Mesenchymal stem cell (in vitro differentiated cells and primary cell): ENCODE measurements at regions not wholly inside any gene's neighbourhood (a gene's known extent, or its start where the extent isn't known, plus 50 kb on each side); places are given as distances from the start of the nearest gene placed in this dataset.

Experiments used
- DNase-seq: peaks from one replicate; pipeline ENCODE4 v3.0.0-alpha.2; 2013
- H2AFZ ChIP-seq: one replicate; pipeline ENCODE4 v1.6.1; 2013; ENCODE audit warnings: low read depth, mild to moderate bottlenecking, control low read depth, inconsistent platforms, low read length, moderate library complexity
- H2AK5ac ChIP-seq: 2 replicates; pipeline ENCODE4 v1.6.1; 2013; ENCODE audit warnings: low read length, moderate library complexity, mild to moderate bottlenecking, inconsistent platforms; ENCODE audit not compliant: severe bottlenecking
- H2BK120ac ChIP-seq: one replicate; pipeline ENCODE4 v1.6.1; 2013; ENCODE audit warnings: low read depth, mild to moderate bottlenecking, inconsistent platforms, low read length, moderate library complexity
- H2BK12ac ChIP-seq, 2 experiments: one replicate each; pipeline ENCODE4 v1.6.1; 2013; ENCODE audit warnings: inconsistent platforms in 2 of 2, low read length in 2 of 2, mild to moderate bottlenecking in 2 of 2, moderate library complexity in 2 of 2, control low read depth in 1 of 2
- H2BK15ac ChIP-seq: one replicate; pipeline ENCODE4 v1.6.1; 2013; ENCODE audit warnings: mild to moderate bottlenecking, low read depth, inconsistent platforms; ENCODE audit not compliant: poor library complexity, severe bottlenecking
- H2BK5ac ChIP-seq: 2 replicates; pipeline ENCODE4 v1.6.1; 2013; ENCODE audit warnings: low read depth, mild to moderate bottlenecking, low read length, control low read depth, inconsistent platforms; ENCODE audit not compliant: poor library complexity, severe bottlenecking
- H3K14ac ChIP-seq, 2 experiments: one replicate each; pipeline ENCODE4 v1.6.1; 2013; ENCODE audit warnings: inconsistent platforms in 2 of 2, low read length in 2 of 2, control low read depth in 1 of 2, mild to moderate bottlenecking in 1 of 2, moderate library complexity in 1 of 2
- H3K18ac ChIP-seq, 2 experiments: one replicate each; pipeline ENCODE4 v1.6.1; 2013; ENCODE audit warnings: inconsistent platforms in 2 of 2, low read length in 2 of 2, control low read depth in 1 of 2, low read depth in 1 of 2, mild to moderate bottlenecking in 1 of 2
- H3K23ac ChIP-seq, 2 experiments: one replicate each; pipeline ENCODE4 v1.6.1; 2013; ENCODE audit warnings: inconsistent platforms in 2 of 2, low read length in 2 of 2, mild to moderate bottlenecking in 2 of 2, moderate library complexity in 2 of 2, control low read depth in 1 of 2
- H3K27ac ChIP-seq: 2 replicates; pipeline ENCODE4 v1.5.1; 2013; ENCODE audit warnings: mild to moderate bottlenecking, moderate library complexity, low read length, control low read depth, inconsistent platforms; ENCODE audit not compliant: poor library complexity, severe bottlenecking
- H3K27me3 ChIP-seq, 2 experiments: 2 replicates each; pipeline versions ENCODE4 v1.6.1 to v1.7.0; 2013; ENCODE audit warnings: low read length in 2 of 2, mild to moderate bottlenecking in 2 of 2, moderate library complexity in 2 of 2, control low read depth in 1 of 2, inconsistent platforms in 1 of 2; ENCODE audit not compliant: control insufficient read depth in 1 of 2, insufficient read depth in 1 of 2
- H3K36me3 ChIP-seq, 2 experiments: 2 replicates each; pipeline versions ENCODE4 v1.6.1 to v1.7.0; 2013; ENCODE audit warnings: low read length in 2 of 2, control low read depth in 1 of 2, inconsistent platforms in 1 of 2, low read depth in 1 of 2, mild to moderate bottlenecking in 1 of 2; ENCODE audit not compliant: insufficient read depth in 2 of 2, control insufficient read depth in 1 of 2
- H3K4ac ChIP-seq, 2 experiments: one replicate each; pipeline ENCODE4 v1.6.1; 2013; ENCODE audit warnings: inconsistent platforms in 2 of 2, low read length in 2 of 2, mild to moderate bottlenecking in 2 of 2, moderate library complexity in 2 of 2, control low read depth in 1 of 2, low read depth in 1 of 2
- H3K4me1 ChIP-seq: 2 replicates; pipeline ENCODE4 v1.6.1; 2013; ENCODE audit warnings: low read depth, low read length, control low read depth; ENCODE audit not compliant: control insufficient read depth, insufficient read depth
- H3K4me2 ChIP-seq: 2 replicates; pipeline ENCODE4 v1.6.1; 2013; ENCODE audit warnings: low read length, mild to moderate bottlenecking, inconsistent platforms; ENCODE audit not compliant: poor library complexity, severe bottlenecking
- H3K4me3 ChIP-seq, 2 experiments: 2 replicates each; pipeline versions ENCODE4 v1.5.1 to v1.7.0; 2013; ENCODE audit warnings: low read length in 2 of 2, mild to moderate bottlenecking in 2 of 2, control low read depth in 1 of 2, low read depth in 1 of 2; ENCODE audit not compliant: insufficient read depth in 1 of 2
- H3K79me1 ChIP-seq: replicated peaks from 2 replicates; pipeline ENCODE4 v1.6.1; 2013; ENCODE audit warnings: mild to moderate bottlenecking, control low read depth, low read length, inconsistent platforms; ENCODE audit not compliant: poor library complexity, severe bottlenecking
- H3K9ac ChIP-seq: 2 replicates; pipeline ENCODE4 v1.7.0; 2013; ENCODE audit warnings: mild to moderate bottlenecking, low read length, moderate library complexity
- H3K9me3 ChIP-seq: 2 replicates; pipeline ENCODE4 v1.7.0; 2013; ENCODE audit warnings: mild to moderate bottlenecking, low read length; ENCODE audit not compliant: control insufficient read depth
- H4K8ac ChIP-seq: one replicate; pipeline ENCODE4 v1.6.1; 2013; ENCODE audit warnings: inconsistent platforms, mild to moderate bottlenecking, low read length, moderate library complexity
- H4K91ac ChIP-seq: one replicate; pipeline ENCODE4 v1.6.1; 2013; ENCODE audit warnings: mild to moderate bottlenecking, low read length, inconsistent platforms
- WGBS: methylation state at CpG from one replicate; pipeline ENCODE4 v1.1.7; 2013; ENCODE audit warnings: mixed read lengths; 5-methylcytosine and 5-hydroxymethylcytosine counted together

DNA sequence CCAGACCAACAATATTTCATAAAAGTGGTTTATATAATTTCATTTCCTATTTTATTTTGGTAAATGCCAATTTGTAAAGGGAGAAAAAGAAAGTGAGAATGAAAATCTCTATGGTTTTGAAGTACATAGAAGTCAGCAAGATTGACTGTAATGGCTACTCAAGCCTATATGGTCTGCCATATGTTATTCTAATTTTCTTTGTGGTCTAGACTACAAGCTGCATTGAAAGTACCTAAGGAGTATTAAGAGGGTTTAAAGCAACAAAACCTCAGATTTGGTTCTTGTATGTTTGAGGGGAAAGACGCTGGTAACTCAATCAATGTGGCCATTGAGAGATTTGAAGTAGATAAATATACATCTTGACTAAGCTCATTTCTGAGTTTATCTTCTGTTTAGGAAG, 193.5 kb upstream of the EYA4 start:
- Histone ChIP-seq H3K4me1 (no peaks in the 10 kb centered on the region), H3K4ac (no peak overlapping the region), H3K27me3 (no peaks in the 10 kb centered on the region), H3K23ac (no peak overlapping the region), H3K18ac (no peak overlapping the region), H3K9me3 (no peaks in the 10 kb centered on the region), H3K27ac (no peak overlapping the region), H4K8ac (no peak overlapping the region), H3K4me2 (no peak overlapping the region), H3K79me1 (no peaks in the 10 kb centered on the region), H2AK5ac (no peak overlapping the region), H2BK120ac (no peak overlapping the region), H3K14ac (no peak overlapping the region), H2BK12ac (no peak overlapping the region), H2AFZ (no peak overlapping the region), H3K36me3 (no peaks in the 10 kb centered on the region), H3K4me3 (no peak overlapping the region), H3K9ac (no peak overlapping the region), H2BK5ac (no peak overlapping the region), H4K91ac (no peak overlapping the region), H2BK15ac (no peak overlapping the region)
- no peak for DNase-seq
- 75% methylated on average over 1 of the region's 1 CpG for WGBS

GRCh38 chr6:133051240-133051639, 189.9 kb upstream of the EYA4 start:
- no peak for DNase-seq
- H2BK12ac ChIP-seq: no peak overlapping the region

DNA sequence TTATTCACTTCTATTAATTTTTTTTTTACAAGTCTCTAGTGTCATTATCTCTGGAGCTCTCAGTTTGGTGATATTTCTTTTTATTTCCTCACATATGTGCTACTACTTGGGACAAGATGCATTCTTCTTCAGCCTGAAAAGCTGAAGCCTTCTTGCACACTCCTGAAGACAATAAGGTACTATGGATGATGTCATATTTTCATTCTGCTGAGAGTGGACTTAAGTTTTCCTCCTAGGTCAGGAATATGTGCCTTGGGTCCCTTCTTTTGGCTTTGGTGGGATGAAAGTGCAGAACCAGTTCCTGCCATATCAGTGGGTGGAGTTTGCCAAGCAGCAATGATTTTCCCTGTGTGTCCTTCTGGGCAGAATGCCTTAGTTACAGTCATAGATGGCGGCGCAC, 188.7 kb upstream of the EYA4 start:
- no peak overlapping the region for H4K91ac ChIP-seq
- no peak overlapping the region for H2BK12ac ChIP-seq
- H3K27ac ChIP-seq: no peak overlapping the region
- H3K36me3 ChIP-seq: no peaks in the 10 kb centered on the region
- no peaks in the 10 kb centered on the region for H3K27me3 ChIP-seq
- H3K4me2 ChIP-seq: no peak overlapping the region
- H3K18ac ChIP-seq: no peak overlapping the region
- H3K14ac ChIP-seq: no peak overlapping the region
- no peak overlapping the region for H2BK15ac ChIP-seq
- no peak overlapping the region for H3K23ac ChIP-seq
- H3K9me3 ChIP-seq: no peaks in the 10 kb centered on the region
- H2BK120ac ChIP-seq: no peak overlapping the region
- H3K9ac ChIP-seq: no peak overlapping the region
- no peak overlapping the region for H2BK5ac ChIP-seq
- no peak overlapping the region for H4K8ac ChIP-seq
- no peaks in the 10 kb centered on the region for H3K79me1 ChIP-seq
- no peak overlapping the region for H2AK5ac ChIP-seq
- no peaks in the 10 kb centered on the region for H3K4me1 ChIP-seq
- no peak overlapping the region for H3K4ac ChIP-seq
- no peak overlapping the region for H2AFZ ChIP-seq
- no peak overlapping the region for H3K4me3 ChIP-seq
- DNase-seq: no peak
- 100% methylated on average over 2 of the region's 2 CpGs for WGBS

More at GRCh38 chr6:133051240-133051639, 189.9 kb upstream of the EYA4 start:
- H2BK15ac ChIP-seq: no peak overlapping the region
- no peak overlapping the region for H3K4ac ChIP-seq
- H3K9ac ChIP-seq: no peak overlapping the region
- H3K36me3 ChIP-seq: no peaks in the 10 kb centered on the region
- no peak overlapping the region for H2BK120ac ChIP-seq
- no peaks in the 10 kb centered on the region for H3K9me3 ChIP-seq
- no peak overlapping the region for H2BK5ac ChIP-seq
- H3K27me3 ChIP-seq: no peaks in the 10 kb centered on the region
- no peak overlapping the region for H3K4me3 ChIP-seq
- H3K4me2 ChIP-seq: no peak overlapping the region
- no peak overlapping the region for H3K27ac ChIP-seq
- no peak overlapping the region for H2AK5ac ChIP-seq
- H4K8ac ChIP-seq: no peak overlapping the region
- WGBS: 87% methylated on average over 6 of the region's 6 CpGs
- H3K23ac ChIP-seq: no peak overlapping the region
- H4K91ac ChIP-seq: no peak overlapping the region
- H3K79me1 ChIP-seq: no peaks in the 10 kb centered on the region
- no peak overlapping the region for H3K18ac ChIP-seq
- H3K14ac ChIP-seq: no peak overlapping the region
- H2AFZ ChIP-seq: no peak overlapping the region
- H3K4me1 ChIP-seq: no peaks in the 10 kb centered on the region

GRCh38 chr6:133055441-133055966, 185.7 kb upstream of the EYA4 start:
- no peak overlapping the region for H3K4me2 ChIP-seq
- H2AK5ac ChIP-seq: no peak overlapping the region
- H2AFZ ChIP-seq: no peak overlapping the region
- H4K91ac ChIP-seq: no peak overlapping the region
- no peaks in the 10 kb centered on the region for H3K36me3 ChIP-seq
- no peak for DNase-seq
- no peak overlapping the region for H3K27ac ChIP-seq
- H3K79me1 ChIP-seq: no peaks in the 10 kb centered on the region
- H2BK15ac ChIP-seq: no peak overlapping the region
- H2BK120ac ChIP-seq: no peak overlapping the region
- no peak overlapping the region for H3K18ac ChIP-seq
- H3K4me3 ChIP-seq: no peak overlapping the region
- H3K4me1 ChIP-seq: no peaks in the 10 kb centered on the region
- H2BK5ac ChIP-seq: no peak overlapping the region
- WGBS: 69% methylated on average over 5 of the region's 5 CpGs
- H3K4ac ChIP-seq: no peak overlapping the region
- no peak overlapping the region for H3K9ac ChIP-seq
- H3K27me3 ChIP-seq: no peaks in the 10 kb centered on the region
- H3K23ac ChIP-seq: no peak overlapping the region
- H4K8ac ChIP-seq: no peak overlapping the region
- no peaks in the 10 kb centered on the region for H3K9me3 ChIP-seq
- no peak overlapping the region for H3K14ac ChIP-seq
- H2BK12ac ChIP-seq: no peak overlapping the region
